ENCODE measurements at regions not wholly inside any gene's neighbourhood (a gene's known extent, or its start where the extent isn't known, plus 50 kb on each side); places are given as distances from the start of the nearest gene placed in this dataset.

DNA sequence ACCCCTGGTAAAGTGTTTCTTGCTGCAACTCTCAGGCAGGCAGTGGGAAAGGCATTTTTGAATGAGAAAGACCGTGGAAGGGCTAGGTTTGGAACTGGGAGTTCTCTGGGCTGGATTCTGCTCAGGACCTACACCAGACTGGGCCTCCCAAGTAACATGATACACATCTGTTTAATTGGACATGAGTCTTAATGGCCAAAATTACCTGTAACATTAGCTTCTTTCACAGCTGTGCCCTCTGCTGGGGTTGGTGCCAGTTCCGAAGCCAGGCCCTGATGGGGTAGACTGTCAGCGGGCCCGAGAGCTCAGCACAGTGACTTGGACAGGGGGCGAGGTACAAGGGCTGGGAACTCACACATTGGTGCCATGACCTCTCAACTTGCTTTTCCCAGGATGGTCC, 118.9 kb upstream of the IRX3 start:
- intact Hi-C loops (cut with DNase I), result no loop called here
- TF ChIP-seq, protein P1, sequence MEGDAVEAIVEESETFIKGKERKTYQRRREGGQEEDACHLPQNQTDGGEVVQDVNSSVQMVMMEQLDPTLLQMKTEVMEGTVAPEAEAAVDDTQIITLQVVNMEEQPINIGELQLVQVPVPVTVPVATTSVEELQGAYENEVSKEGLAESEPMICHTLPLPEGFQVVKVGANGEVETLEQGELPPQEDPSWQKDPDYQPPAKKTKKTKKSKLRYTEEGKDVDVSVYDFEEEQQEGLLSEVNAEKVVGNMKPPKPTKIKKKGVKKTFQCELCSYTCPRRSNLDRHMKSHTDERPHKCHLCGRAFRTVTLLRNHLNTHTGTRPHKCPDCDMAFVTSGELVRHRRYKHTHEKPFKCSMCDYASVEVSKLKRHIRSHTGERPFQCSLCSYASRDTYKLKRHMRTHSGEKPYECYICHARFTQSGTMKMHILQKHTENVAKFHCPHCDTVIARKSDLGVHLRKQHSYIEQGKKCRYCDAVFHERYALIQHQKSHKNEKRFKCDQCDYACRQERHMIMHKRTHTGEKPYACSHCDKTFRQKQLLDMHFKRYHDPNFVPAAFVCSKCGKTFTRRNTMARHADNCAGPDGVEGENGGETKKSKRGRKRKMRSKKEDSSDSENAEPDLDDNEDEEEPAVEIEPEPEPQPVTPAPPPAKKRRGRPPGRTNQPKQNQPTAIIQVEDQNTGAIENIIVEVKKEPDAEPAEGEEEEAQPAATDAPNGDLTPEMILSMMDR (IDR thresholded peaks at IDR 0.05), result no peak
- DNase-seq, result no peak
- Histone ChIP-seq H3K27me3 (ENCODE audit: low read depth) (no peaks in the 10 kb centered on the region), H3K4me1 (no peaks in the 10 kb centered on the region), H3K36me3 (no peaks in the 10 kb centered on the region), H3K27ac (no peak overlapping the region), H3K4me3 (no peak overlapping the region), H3K9me3 (no peaks in the 10 kb centered on the region)
- no peak for ATAC-seq

DNA sequence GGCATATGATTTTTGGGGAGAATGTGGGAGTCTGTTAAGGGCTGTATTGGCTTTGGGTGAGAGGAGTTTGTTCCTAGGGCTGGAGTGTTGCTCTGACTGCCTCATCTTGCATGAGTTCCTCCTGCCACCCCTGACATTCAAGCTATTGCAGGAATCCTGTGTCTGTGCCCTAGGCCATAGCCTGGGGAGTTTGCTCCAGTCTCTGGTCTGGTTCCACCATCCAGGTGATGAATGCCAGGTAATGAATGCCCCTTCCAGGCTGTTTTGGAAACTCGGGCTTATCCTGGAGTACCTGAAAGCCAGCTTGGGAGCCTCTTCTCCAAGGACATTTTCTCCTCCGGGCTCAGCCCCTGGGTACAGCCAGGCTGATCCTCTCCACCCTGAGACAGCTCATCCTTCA, 117.0 kb upstream of the IRX3 start:
- TF ChIP-seq, protein P1 (IDR thresholded peaks at IDR 0.05), result no peak
- no peak for ATAC-seq

DNA sequence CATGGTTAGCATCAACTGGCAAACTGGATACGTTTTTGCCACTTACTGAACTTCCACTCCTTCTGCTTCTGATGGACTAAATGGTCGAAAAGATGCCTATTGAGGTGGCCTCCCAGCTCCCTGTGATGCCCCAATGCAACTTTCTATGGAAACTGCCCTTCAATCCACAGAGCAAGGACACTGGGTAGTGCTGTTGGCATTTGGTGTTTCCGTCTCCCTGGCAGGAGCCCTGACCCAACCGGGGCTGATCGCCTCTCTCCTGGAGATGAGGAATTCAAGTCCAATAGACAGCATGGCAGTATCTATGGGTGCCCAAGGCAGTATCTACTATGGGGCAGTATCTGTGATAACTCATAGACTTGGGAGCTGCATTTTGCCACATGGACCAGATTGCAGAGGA, 116.3 kb upstream of the IRX3 start:
- H3K27ac ChIP-seq, result no peak overlapping the region
- no peak for ATAC-seq
- TF ChIP-seq, protein P1 (IDR thresholded peaks at IDR 0.05), result no peak

More for the DNA sequence above, 117.0 kb upstream of the IRX3 start:
- H3K27me3 ChIP-seq (ENCODE audit: low read depth), result no peaks in the 10 kb centered on the region
- H3K9me3 ChIP-seq, result no peaks in the 10 kb centered on the region
- intact Hi-C loops (cut with DNase I), result no loop called here
- H3K4me3 ChIP-seq, result no peak overlapping the region
- DNase-seq, result no peak
- no peaks in the 10 kb centered on the region for H3K4me1 ChIP-seq
- H3K27ac ChIP-seq, result no peak overlapping the region
- no peaks in the 10 kb centered on the region for H3K36me3 ChIP-seq

DNA sequence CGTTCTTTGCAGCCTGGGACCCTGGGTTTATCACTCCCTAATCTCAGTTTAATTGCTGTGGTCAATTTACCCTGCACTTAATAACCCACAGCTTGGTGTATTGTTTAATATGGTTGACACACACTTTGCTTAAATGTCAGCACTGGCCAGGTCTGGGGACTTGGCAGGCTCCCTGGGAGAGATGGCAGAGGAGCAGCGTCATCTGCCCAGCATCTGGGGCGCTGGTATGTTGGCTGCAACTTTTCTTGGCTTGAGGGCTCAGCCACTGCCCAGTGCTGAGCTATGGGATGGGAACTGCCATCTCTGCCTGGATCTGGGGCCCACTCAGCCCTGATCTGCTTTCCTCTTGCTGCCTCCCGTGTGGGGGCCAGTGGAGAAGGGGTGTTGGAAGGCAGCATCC, 115.7 kb upstream of the IRX3 start:
- Histone ChIP-seq H3K4me1 (no peaks in the 10 kb centered on the region), H3K27ac (no peak overlapping the region), H3K27me3 (ENCODE audit: low read depth) (no peaks in the 10 kb centered on the region), H3K4me3 (no peak overlapping the region), H3K9me3 (no peaks in the 10 kb centered on the region), H3K36me3 (no peaks in the 10 kb centered on the region)
- intact Hi-C loops (cut with DNase I), result no loop called here
- no peak for ATAC-seq
- TF ChIP-seq, protein P1 (IDR thresholded peaks at IDR 0.05), result no peak
- DNase-seq, result no peak

More for the DNA sequence above, 116.3 kb upstream of the IRX3 start:
- Histone ChIP-seq H3K27me3 (ENCODE audit: low read depth) (no peaks in the 10 kb centered on the region), H3K36me3 (no peaks in the 10 kb centered on the region), H3K9me3 (no peaks in the 10 kb centered on the region), H3K4me1 (no peaks in the 10 kb centered on the region), H3K4me3 (no peak overlapping the region)
- no peak for DNase-seq
- intact Hi-C loops (cut with DNase I), result no loop called here

DNA sequence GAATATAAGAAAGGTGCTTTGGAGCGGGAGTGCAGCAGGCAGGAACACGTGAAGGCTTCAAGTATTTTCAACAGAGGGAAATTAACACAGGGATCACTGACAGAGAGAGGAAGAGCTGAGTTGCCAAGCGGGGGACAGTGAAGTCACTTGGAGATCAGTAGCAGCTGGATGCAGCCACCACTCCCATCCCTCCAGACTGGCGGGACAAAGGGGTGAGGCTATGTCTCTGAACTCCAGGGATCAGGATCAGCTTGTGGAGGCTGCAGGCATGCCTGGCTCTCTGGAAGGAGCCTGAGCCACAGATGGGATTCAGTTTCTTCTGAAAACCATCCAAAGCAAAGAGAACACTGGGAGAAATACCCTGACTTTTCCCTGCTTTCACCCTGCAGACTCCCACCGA, 113.7 kb upstream of the IRX3 start:
- Histone ChIP-seq H3K4me1 (no peaks in the 10 kb centered on the region), H3K27me3 (ENCODE audit: low read depth) (no peaks in the 10 kb centered on the region), H3K9me3 (no peaks in the 10 kb centered on the region), H3K27ac (no peak overlapping the region), H3K4me3 (no peak overlapping the region), H3K36me3 (no peaks in the 10 kb centered on the region)
- intact Hi-C loops (cut with DNase I), result no loop called here
- TF ChIP-seq, protein P1 (IDR thresholded peaks at IDR 0.05), result no peak
- no peak for ATAC-seq
- DNase-seq, result no peak

DNA sequence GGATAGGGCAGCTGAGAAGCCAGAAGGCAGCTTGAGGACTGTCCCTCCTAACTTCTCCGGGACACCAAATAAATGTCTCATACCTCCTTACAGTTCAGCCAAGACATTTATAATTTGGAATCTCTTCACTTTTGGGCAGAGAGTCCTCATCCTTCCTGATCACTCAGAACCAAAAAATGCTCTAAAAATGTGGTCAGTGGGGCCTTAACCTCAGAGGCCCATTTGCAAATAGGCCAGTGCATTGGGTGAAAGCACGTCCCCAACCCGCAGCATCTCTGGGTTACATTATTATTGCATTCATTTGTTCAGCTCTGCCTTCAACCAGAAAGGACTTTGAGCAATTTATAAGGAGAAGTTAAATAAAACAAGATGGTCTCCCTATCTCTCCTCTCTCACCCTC, 112.4 kb upstream of the IRX3 start:
- ATAC-seq, result no peak
- Histone ChIP-seq H3K9me3 (no peaks in the 10 kb centered on the region), H3K4me1 (no peaks in the 10 kb centered on the region), H3K36me3 (no peaks in the 10 kb centered on the region), H3K4me3 (no peak overlapping the region), H3K27ac (no peak overlapping the region), H3K27me3 (ENCODE audit: low read depth) (no peaks in the 10 kb centered on the region)
- intact Hi-C loops (cut with DNase I), result no loop called here
- DNase-seq, result no peak
- TF ChIP-seq, protein P1 (IDR thresholded peaks at IDR 0.05), result no peak

Data from lower lobe of right lung (tissue), 2 donors.